COR-L47 (cell line): ENCODE measurements at regions not wholly inside any gene's neighbourhood (a gene's known extent, or its start where the extent isn't known, plus 50 kb on each side); places are given as distances from the start of the nearest gene placed in this dataset.
"Not testable (repeated sequence)": the region's sequence is repeated elsewhere in the genome, so short reads cannot be mapped to it uniquely, and the experiment has no call there.

Source experiments
- DNase-seq: peaks from one replicate; lab custom pipeline; 2025; lab: John Stamatoyannopoulos, UW

DNA sequence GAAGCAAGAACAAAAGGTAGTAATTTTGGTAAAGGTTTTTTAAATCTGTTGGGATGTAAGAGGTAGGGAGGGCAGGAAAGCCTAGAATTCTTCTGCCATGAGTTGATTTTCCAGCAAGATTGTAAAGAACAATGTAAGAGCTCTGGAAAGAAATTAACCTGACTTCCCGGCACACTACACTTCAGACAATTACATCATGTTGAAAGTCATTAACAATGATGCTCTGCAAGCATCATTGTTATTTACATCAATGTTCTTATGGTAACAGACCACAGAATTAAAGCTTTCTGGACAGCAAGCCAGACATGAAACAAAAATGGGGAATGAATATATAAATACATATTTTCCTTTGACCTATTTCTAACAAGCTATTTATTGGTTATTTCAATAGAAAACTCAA lies 342.2 kb downstream of the CEP170 start:
- DNase-seq: not testable (repeated sequence)

DNA sequence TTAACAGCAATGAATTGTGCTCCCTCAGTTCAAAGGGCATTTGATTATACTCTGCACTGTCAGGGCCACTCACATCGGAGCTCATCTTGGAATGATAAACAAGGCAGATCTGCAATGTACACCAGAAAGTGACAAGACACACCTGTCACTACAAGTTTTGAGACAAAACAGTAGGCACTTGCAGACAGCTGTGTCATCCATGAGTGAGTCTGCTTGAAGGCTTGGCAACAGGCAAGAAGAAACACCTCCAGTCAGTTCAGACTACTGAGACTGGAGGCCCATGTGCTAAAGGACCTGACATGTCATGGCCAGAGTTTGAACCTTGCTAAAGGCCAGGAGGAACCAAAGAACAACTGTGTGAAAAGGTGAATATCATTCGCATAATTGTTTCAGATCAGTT lies 354.5 kb downstream of the CEP170 start:
- DNase-seq: not testable (repeated sequence)

DNA sequence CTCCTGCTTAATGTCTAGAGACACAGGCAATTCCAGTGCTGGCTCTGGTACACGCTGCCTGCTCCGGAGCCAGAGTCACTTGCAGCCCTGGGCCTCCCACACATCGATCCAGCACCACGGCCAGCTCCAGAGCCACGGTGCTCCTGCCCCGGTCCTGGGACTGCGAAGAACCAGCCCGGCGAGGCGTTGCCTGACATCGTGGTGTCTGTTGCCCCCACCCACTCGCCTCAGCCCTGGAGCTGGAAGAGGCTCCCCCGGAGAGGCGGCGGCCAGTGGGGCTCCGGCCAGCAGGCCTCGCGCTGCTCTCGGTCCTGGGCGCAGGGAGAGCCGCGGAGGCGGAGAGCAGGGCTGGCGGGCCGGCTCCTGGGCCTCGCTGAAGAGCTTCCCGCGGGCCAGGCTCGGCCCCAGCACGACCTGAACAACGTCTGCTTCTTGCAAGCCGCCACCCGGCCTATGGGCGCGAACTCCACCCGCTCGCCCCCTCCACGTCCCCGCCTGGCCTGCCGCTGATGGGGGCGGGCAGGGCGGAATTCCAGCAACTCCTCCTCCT lies 364.8 kb downstream of the CEP170 start:
- DNase-seq: no peak

DNA sequence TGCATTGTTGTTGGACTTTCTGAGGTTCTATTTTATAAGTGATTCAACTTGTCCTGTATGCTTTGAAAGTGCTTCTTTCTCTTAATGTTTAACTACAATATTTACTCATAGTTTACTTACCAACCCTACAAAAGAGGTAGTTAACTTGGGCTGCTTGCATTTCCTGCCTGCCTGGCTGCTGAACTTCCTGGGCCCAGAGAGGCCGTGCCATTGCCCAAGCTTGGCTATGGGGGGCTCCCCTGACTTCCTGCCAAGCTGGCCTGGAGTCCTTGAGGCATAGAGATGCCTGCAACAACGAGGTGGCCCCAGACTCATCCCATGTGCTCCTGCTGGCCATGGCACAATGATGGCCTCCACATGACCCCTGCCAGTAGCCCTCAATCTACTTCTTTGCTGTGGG lies 361.6 kb upstream of the PLD5 start:
- no peak for DNase-seq

DNA sequence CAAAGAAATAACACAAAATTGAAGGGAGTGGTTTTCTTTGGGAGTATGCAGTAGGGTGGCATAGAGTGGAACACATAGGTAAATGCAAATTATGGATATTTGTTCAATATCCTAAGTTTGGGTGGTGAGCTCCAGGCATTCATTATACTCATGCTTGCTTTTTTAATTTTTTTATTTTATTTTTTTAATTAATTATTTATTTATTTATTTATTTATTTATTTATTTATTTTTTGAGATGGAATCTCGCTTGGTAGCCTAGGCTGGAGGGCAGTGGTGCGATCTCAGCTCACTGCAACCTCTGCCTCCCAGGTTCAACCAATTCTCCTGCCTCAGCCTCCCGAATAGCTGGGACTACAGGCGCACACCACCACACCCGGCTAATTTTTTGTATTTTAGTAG lies 355.5 kb upstream of the PLD5 start:
- DNase-seq: not testable (repeated sequence)

DNA sequence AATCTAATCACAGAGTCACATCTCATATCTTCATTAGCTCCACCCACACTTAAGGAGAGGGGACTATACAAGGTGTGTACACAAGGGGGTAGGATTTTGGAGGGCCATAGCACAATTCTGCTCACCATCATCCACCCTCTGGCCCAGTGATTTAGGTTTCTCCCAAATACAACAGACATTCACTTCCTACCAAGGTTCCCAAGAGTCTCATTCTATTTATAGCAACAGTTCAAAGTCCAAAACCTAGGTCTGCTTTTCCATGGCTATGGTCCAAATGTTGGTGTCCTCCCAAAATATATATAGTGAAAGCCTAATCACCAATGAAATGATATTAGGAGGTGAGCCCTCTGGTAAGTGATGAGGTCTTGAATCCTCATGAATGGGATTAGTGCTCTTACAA lies 353.2 kb upstream of the PLD5 start:
- no peak for DNase-seq

DNA sequence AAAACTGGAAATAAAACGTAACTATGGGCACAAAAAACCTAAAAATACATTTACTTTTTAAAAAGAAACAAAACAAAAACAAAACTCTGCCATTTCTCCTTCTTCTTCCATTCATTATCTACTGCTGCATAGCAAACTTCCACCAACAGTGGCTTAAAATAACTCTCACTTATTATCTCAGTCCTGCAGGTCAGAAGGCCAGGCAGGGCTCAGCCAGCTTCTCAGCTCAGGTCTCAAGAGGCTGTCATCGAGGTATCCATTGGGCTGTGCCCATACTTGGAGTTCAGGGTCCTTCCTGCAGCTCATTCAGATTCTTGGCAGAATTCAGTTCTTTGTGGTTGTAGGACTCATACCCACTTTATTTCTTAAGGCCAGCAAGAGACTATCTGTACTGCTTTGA lies 352.7 kb upstream of the PLD5 start:
- no peak for DNase-seq

DNA sequence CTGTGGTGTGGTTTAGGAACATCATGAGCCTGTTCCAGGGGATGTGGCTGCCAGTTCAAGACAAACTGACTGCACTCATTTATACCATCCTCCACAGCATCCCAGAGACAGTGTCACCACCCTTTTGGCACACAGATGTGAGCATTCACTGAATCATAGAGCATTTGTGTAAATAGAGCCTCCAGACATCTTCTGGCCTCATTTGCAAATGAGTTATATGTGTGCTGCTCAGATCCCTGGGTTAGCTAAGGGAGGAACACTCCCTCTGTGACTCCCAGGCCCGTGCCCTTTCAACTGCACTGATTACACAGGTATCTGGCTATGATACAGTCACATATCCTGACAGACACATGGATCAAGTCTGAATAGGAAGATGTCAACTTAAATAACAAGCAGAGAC lies 351.5 kb upstream of the PLD5 start:
- DNase-seq: no peak

DNA sequence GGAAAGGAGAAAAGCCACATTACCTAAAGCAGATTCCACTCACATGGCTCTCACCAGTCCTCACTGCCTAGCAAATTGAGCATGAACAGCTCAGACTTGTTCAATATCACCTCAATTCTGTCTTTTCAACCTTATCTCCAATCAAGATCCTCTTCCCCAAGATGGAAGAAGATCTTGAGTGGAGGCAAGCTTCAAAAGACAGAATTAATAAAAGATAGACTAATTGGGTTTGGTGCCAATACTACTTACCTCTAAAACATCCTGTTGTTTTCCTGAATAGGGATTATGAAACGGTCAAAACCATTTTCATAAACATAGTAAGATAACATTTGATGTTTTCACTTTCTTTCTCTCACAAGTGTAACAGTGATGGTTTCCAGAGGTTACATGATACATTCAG lies 349.2 kb upstream of the PLD5 start:
- no peak for DNase-seq

DNA sequence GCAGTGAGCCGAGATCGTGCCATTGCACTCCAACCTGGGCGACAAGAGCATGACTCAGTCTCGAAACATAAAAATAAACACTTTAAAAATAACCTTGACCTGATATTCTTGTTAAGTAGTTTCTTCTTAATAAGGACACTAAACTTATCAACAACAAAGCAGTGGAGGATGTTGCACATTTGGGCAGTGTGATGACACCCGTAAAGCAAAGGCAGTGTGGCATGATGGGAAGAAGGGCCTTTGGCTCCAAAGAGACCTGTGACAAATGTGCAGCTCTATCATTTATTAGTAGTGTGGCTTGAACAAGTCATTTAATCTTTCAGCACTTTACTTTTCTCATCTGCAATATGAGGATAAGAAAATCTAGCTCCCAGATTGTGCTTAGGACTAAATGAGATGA lies 348.0 kb upstream of the PLD5 start:
- no peak for DNase-seq

DNA sequence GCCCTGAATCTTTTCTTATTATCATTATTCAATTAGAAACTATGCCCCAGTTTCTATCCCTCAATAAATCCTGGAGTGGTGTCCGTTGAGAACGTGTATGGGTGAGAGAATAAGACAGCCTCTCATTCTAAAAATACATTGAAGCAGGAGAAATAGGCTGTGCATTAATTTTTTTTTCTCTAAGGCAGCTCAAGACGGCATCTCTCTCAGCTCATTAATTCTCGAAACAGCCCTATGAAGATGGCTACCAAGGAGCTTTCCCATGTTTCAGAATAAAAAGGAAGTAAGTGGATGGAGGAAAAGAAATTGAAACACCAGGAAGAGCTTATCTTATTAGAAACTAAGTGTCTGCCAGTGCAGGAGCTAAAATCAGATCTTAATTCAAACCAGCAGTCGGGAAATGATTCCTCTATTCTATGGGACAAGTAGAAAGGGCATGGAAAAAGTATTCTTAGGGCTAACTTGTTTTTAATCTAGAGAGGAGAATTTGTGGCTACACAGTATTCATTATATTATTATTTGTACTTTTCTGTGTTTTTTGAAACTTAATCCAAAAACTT lies 347.1 kb upstream of the PLD5 start:
- DNase-seq: no peak

DNA sequence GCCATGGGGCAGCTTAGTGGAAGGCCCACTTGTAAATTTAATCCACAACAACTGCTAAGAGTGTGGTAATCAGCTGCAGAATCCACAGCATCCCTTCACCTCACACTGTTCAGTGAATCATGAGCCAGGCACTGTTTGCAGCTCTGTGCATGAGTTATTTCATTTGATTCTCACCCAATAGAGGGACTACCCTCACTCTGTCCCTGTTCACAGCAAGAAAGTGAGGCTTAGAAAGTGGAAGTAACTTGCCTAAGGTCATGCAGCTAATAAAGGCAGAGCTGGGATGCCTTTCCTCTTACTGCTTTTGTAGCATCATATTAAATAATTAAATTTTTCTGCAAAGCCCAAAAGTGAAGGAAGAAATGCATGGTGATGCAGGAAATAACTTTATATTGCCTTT lies 346.5 kb upstream of the PLD5 start:
- no peak for DNase-seq

DNA sequence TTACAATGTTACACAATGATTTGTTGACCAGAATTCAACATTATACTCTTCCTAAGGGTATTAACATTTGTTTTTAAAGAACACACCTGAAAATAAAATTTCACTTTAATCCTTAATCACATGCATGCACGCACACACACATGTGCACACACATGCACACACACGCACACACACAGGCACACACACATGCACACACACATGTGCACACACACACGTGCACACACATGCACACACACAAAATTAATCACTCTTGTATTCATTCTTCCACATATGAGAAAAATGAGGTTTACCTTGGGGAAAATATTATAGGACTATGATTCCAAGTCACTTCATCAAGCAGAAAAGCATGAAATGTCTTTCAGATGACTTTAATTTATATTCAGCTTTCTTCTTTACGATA lies 331.8 kb upstream of the PLD5 start:
- DNase-seq: no peak

DNA sequence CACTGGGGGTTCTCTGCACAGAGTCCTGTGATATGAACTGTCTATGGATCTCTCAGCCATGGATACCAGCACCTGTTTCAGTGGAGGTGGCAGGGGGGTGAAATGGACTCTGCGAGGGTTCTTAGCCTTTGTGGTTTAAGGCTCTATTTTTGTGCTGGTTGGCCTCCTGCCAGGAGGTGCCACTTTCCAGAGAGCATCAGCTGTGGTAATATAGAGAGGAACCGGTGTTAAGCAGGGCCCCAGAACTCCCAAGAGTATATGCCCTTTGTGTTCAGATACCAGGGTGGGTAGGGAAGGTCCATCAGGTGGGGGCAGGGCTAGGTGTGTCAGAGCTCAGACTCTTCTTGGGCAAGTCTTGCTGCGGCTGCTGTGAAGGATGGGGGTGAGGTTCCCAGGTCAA lies 330.0 kb upstream of the PLD5 start:
- no peak for DNase-seq

DNA sequence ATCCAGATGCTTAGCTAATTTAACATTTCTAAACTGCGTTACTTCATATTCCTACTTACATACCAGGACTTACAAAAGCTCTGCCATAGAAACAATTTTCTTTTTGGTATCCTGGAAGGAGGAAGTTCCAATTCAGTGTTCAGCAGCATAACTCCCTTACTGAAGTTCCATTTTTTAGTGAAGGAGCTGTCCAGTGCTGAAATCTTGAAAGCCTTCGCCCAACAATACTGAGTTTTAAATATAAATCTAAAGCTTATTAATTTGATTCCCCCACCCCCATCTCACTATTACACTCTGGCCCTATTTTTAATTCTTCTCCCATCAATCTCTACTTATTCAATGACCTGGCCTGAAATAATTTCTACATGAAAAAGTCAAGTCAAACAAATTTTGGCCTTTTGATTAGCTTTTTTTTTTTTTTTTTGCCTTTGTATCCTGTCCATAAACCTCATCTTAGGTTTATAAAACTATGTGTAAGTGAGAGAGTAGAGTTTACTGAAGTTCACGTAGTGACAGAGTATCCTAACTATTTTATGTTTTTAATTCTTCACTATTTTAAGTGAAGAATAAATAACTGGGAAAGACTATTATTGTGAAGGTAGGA lies 323.0 kb upstream of the PLD5 start:
- DNase-seq: no peak

DNA sequence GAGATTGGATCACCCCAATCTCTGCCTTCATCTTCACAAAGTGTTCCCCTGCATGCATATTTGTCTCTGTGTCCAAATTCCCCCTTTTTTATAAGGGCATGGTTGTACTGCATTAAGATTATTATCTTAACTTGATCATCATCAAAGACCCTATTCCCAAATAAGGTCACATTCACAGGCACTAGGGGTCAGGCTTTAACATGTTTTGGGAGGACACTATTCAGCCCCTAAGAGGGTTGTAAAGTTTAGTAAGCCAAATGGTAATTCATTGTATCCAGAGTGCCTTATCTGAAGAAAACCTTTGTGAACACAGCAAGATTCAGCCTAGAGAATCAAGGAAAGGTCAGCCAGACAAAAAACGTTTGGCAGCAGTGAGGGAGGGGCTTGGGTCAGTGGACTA lies 317.6 kb upstream of the PLD5 start:
- no peak for DNase-seq

DNA sequence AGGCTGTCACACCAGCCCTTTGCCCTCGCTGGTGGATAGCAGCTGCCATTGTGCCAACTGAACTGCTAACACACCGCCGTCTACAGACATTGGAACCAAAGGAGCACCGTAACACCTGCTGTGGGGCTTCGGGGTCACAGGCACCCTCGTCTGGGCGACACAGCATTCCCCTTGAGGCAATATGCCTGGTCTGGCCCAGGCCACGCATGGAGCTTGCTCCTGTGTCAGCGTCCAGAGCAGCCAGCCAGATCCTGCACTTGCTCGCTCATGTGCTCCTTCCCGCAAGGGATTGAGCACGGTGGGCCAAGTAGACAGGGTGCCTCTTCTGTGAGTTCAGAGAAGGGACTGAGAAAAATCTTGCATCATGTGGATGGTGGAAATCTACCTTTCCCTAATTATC lies 314.6 kb upstream of the PLD5 start:
- DNase-seq: no peak

DNA sequence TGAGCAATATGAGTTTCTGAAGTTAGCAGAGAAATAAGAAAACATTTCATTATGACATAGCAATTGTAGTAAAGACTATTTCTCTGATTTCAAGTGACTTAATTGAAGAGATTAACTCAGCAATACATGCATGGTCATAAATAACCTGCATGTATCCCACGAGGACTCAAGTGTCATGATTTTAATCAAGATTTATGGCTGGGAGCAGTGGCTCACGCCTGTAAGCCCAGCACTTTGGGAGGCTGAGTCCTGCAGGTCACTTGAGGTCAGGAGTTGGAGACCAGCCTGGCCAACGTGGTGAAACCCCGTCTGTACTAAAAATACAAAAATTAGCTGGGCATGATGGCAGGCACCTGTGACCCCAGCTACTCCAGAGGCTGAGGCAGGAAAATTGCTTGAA lies 311.9 kb upstream of the PLD5 start:
- DNase-seq: no peak

DNA sequence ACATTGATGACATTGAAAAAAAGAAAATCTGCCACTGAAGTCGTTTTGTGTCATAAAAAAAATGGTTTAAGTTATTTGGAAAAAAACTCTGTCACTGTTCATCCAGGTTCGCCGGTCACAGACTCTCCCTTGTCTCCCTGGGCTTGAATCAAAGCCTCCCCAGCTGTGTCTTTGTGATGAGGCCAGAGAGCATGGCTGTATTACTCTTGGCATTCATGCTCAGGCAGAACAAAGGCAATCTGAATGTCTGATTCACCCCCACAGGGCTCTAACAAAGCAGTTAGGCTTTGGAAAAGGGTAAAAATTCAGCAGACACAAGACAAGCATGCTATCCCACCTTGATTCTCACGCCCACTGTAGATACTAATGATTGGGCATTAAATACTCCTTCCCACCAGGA lies 304.3 kb upstream of the PLD5 start:
- peak; percentile 9 for DNase-seq

DNA sequence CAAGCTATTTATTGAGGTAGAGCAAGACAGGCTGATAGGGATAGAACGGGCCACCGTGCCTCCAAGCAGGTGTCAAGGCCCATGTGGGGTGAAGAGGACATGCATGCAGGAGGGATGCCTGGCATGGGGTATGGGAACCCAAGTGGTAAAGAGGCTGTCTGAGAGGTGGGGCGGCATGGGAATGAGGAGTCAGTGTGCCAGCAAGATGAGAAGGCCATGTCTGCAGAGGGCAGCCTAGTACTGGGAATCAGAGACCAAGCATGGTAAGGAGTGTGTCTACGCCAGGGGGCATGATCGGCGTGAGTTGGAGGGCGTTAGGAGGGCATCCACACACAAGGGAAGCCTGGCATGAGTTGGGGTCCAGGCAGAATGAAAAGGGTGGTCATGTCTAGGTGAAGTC lies 303.7 kb upstream of the PLD5 start:
- no peak for DNase-seq

DNA sequence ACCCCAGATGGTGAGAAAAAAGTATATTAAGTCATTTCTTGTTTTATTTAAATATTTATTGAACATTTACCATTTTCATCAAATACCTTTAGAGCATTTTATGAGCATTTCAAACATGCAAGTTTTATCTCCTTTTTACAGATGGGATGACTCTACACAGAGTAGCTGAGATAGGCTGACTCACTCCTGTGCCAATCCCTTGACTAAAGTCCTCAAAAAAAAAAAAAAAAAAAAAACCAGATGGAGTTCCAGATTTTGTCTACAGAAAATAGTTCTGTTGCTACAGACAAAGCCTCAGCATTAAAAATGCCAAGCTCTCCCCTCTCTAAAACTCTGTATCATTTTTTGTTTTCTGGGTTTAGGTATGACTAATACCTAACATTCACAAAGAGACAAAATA lies 303.0 kb upstream of the PLD5 start:
- no peak for DNase-seq

DNA sequence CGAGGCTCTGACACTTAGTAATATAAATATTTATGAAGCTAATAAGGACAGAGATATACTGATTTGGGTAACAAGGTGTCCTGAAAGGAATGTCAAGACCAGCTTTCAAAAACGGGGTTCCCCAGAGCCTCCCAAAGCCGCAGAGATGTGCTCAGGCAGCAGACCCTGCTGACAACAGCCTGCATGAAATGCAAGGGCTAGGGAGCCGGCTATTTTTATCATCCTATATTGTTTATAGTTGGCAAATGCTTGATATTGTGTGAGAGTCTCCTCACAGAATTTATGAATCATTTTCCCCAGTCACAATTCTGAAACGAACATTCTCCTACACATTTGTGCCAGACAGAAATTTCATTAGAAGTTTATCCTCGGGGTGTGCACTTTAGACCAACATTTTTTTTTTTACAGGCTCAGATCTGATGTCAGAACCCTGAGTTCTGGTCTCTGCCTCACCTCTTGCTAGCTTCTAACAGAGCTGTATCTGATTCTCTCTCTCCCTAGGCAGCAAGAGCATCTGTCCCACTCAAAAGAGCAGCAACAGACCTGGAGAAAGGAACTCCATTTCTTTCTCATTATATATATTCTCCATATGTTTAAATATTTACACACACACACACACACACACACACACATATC lies 302.3 kb upstream of the PLD5 start:
- DNase-seq: no peak

DNA sequence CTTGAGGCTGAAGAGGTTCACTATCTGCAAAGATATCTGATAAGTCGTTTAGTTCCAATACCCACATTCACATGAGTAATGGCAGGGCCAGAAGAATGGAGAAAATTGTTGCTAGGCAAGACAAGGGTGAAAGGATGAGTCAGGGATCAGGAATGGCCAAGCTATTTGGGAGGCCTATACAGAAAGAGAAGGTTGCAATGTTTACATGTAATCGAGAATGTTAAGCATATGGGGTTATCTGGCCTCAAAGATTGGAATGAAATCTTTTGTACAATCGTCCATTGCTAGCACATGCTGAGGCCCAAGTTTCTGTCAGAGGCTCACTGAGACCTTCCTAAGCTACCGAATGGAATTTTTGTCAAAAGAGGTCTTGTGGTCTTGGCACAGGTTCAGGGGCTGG lies 299.9 kb upstream of the PLD5 start:
- no peak for DNase-seq
